HCEC 1CT (cell line): ENCODE measurements at regions not wholly inside any gene's neighbourhood (a gene's known extent, or its start where the extent isn't known, plus 50 kb on each side); places are given as distances from the start of the nearest gene placed in this dataset.

Experiments used
- DNase-seq: peaks from one replicate; pipeline ENCODE4 v3.0.0-alpha.2; 2017

DNA sequence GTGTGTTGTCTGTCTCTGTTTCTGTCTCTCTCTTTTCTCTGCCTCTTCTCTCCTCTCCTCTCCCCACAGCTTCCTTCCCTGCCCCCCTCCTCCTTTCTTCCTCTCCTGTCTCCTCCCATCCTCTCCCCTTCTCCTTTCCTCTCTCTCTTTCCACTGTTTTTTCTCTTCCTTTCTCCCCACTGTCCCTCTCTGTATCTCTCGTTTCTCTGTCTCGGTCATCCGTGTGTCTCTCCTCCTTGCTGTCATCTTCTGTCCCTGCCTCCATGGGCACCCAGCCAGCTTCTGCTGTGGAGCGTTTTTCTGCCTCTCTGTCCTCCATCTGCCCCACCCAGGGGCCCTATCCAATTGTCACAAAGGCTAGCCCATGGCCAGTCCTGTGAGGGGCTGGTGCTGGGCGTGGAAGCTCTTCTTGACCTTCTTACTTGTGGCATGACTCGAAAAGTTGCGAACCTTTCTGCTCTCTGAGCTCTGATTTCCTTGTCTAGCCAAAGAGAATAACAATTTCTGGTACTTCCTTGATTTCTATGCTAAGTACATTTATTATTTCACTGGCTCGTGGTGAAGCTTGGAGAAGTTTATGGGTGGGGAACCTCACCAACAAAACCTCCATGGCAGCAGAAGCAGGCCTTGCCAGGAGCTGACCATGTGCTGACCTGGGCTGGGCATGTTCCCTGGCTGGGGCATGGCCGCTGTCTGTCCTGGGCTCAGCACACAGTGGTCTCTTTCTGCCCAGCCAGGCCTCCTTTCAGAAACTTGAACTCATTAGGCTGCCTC lies 69.3 kb downstream of the CEBPB start:
- DNase-seq, result no peak

DNA sequence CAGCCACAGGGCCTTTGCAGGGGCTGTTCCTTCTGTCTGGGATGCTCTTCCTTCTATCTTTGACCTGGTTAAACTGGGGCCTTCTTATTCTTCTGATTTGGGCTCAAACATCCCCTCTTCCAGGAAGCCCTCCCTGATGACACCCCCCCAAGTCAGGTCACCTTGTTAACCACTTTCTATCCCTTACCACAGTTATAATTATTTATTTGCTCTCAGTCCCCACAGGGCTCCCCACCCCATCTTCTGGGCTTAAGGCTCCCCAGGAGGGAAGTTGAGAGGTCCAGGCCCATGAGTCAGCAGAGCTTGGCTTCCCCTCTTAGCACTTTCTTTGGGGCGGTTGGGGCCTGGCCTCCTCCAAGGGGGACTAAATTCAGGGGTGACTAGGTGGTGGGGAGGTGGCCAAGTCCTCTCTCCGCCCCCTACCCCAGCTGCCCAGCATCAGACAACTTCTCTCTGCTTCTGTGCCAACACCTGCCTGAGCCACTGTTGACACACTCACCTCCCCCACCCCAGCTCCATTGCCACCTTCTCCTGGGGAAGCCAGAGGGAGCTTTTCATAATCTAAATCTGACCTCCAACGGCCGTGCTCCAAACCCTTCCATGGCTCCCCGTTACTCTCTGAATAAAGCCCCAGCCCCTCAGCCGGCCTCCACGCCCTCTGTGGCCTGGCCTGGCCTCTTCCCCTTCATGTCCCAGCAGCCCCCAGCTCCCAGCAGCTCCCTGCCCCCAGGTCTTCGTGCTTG lies 70.0 kb downstream of the CEBPB start:
- peak; percentile 52 for DNase-seq

- no peak for DNase-seq
Observed at GRCh38 chr20:50261471-50262212, 71.0 kb downstream of the CEBPB start.

- DNase-seq, result no peak
Observed at GRCh38 chr20:50263831-50264230, 73.2 kb downstream of the CEBPB start.

DNA sequence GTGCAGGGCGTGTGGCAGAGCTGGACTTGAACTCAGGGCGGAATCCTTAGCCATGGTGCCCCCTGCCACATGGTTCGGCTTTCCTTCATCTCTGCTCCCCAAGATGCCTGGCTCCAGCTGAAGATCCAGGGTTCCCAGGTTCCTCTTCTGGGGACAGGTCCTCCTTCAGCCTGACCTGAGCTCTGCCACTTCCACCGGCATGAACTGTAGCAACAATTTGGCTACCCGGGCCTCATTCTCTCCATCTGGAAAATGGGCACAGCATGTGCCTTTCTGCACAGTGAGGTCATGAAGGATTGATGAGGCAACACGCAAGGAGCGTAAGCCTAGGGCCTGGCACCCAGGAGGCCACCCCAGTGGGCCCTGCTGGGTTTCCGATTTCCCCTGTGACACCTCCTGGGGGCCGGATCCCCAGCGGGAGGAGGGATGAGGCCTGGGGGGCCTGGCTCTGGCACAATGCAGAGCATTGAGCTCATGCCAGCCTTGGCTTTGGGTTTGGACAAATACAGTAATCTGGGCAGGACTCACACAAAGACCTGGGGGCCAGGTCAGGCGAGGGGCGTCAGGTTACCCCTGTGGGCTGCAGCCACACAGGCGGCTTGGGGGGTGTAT lies 74.0 kb downstream of the CEBPB start:
- no peak for DNase-seq

DNA sequence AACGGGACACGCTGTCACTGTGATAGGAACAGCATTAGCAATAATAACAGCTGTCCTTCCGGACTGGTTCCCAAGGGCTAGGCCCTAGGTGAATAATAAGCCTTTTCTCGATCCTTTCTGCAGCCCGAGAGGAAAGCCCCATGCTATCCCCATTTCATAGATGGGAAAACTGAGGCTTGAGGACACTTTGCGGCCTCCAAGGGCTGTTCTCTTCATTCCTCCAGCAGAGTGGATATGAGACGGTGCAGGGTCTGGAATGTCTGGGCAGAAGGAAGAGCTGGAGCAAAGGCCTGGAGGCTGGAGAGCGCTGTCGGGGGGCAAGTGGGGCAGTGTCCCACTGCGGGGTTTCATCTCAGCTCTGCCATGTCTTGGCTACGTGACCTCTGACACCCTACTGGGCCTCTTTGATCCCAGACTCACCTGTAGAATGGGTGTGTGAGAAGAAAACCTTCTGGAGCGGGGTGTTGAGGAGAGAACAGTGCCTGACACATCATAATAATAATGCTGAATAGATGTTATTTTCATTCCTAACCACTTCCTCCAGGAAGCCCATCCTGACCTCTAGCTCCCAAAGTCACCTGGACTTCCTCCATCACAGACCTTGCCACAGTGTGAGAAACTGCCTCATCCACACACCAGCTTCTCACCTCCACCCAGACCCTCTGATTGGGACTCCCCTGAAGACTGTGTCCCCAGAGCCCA lies 74.8 kb downstream of the CEBPB start:
- DNase-seq, result no peak

GRCh38 chr20:50266293-50267040 lies 75.8 kb downstream of the CEBPB start:
- no peak for DNase-seq

- DNase-seq, result no peak
Observed at GRCh38 chr20:50267041-50267865, 76.6 kb downstream of the CEBPB start.

GRCh38 chr20:50267866-50268219 lies 77.2 kb downstream of the CEBPB start:
- DNase-seq, result no peak

DNA sequence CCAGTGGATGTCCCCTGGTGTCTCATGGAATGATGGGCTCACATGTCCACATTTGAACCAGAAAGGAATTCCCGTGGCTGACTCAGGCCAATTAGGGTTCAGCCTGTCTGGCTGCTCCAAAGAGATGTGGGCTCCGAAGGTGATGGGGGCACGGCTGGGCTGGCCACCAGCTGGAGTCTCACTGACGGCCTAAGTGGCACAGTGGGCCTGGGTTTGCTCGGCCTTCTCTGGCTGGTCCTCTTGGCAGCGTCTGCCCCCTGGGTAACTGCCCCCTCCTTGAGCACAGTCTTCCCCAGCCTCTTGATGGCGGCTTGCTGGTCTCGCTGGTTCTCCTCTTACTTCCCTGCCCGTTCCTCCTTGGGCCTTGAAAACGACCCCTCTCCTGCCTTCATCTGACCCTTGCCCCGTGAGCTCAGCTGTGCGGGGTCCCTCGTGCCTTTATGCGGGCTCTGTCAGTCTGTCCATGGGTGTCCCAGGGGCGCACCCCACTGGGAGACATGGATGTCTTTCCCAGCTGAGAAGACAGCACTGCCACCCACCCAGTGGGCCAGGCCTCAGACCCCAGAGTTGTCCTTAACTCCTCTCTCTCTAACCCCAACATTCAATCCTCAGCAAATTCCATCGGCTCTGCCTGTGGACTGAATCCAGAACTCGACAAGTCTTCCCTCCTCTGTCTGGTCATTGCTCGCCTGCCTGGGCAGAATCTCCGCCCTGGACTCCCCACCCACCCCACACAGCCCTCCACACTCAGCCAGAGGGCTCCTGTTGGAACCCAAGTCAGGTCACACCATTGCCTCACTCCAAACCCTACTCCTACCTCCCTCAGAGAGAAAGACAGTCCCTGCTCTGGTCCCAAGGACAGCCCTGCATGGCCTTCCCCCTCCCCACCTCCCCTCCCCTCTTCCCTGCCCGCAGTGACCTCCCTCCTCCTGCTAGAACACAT lies 78.7 kb downstream of the CEBPB start:
- DNase-seq, result no peak

GRCh38 chr20:50270034-50270395 lies 79.4 kb downstream of the CEBPB start:
- DNase-seq, result no peak

- no peak for DNase-seq
Observed at GRCh38 chr20:50270569-50270968, 79.9 kb downstream of the CEBPB start.

GRCh38 chr20:50271176-50271575 lies 80.5 kb downstream of the CEBPB start:
- DNase-seq, result no peak

DNA sequence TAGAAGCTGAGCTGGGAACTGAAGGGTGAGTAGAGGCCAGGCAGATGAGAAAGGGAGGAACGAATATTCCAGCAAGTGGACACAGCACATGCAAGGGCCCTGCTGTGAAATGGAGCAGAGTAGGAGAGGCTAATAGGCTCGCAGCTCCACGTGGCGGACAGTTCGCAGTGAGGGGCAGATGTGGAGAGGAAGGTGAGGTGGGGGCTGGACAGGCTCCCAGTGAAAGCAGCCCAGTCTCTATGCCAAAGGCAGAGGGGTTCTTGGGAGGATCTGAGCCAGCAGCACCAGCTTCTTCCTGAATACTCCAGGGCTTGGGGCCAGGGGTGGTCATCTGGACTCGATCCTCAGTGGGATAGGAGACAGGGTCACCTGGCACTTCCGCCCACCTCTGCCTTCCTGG lies 81.0 kb downstream of the CEBPB start:
- DNase-seq, result no peak

GRCh38 chr20:50272030-50272723 lies 81.5 kb downstream of the CEBPB start:
- no peak for DNase-seq

DNA sequence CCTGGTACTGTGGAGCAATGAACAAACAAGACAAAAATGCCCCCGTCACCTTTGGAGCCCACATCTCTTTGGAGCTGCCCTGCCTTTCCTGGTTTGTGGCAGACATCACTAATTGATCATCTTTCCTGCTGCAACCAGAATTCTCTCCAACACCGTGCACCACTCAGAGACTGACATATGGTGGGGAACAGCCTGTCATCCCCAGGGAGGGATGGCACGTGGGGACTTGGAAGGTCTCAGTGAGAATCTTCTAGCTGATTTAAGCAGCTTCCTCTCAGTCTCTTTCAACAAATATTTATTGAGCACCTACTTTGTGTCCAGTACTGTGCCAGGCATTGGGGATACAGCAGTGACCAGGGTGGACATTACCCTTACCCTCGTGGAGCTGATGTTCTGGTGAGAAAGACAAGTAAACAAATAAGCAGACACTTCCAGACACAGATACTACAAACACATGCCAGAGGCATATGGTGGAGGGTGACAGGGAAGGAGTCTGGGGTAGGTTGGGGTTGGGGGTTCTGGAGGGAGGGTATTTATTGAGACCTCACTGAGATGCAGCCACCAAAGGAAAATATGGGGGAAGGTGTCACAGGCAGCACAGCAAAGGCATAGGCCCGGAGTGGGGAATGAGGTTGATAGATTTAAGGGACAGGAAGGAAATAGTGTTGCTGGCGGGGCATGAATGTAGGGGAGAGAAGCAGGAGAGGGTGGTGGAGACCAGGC lies 82.3 kb downstream of the CEBPB start:
- DNase-seq, result no peak

- no peak for DNase-seq
Observed at GRCh38 chr20:50273601-50274491, 83.2 kb downstream of the CEBPB start.
